Fibroblast of skin of left quadriceps (primary cell): ENCODE measurements at regions not wholly inside any gene's neighbourhood (a gene's known extent, or its start where the extent isn't known, plus 50 kb on each side); places are given as distances from the start of the nearest gene placed in this dataset.
"Not testable (repeated sequence)": the region's sequence is repeated elsewhere in the genome, so short reads cannot be mapped to it uniquely, and the experiment has no call there.

Source experiments
- DNase-seq, 2 experiments: peaks; one replicate each; pipeline ENCODE4 v3.0.0-alpha.2; 2013; ENCODE audit warnings: low read depth in 2 of 2

DNA sequence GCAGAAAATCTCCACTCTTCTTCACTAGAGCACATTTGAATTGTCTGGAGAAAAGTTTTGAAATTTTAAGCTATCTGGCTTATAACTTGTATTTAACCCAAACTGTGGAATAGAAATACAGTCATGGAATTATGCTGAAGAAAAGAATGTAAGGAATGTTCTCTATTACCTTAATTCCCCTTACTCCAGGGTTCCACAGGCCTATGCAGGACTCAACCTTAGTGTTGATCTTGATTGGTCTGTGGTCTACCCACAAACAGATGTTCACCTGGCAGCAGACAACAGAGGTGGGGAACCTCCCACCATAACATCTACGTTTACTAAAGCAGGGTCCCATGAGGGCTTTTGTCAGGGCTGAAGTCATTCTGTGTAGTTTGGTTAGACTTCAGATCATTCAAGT, 189.3 kb upstream of the GPRIN3 start:
- no peak for DNase-seq

DNA sequence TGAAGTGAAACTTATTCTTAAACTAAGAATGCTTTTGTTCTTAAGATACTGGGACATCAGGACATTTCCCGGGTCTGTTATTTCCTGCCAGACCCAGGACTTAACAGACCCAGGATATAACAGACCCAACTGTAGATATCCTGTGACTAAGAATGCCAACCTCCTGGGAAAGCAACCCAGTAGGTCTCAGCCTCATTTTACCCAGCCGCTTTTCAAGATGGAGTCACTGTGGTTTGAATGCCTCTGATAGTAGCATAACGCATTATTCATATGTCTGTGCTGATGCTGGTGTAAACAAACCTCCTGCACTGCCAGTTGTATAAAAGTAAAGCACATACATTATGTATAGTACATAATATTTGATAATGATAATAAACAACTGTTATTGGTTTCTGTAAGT, 185.8 kb upstream of the GPRIN3 start:
- DNase-seq = no peak

DNA sequence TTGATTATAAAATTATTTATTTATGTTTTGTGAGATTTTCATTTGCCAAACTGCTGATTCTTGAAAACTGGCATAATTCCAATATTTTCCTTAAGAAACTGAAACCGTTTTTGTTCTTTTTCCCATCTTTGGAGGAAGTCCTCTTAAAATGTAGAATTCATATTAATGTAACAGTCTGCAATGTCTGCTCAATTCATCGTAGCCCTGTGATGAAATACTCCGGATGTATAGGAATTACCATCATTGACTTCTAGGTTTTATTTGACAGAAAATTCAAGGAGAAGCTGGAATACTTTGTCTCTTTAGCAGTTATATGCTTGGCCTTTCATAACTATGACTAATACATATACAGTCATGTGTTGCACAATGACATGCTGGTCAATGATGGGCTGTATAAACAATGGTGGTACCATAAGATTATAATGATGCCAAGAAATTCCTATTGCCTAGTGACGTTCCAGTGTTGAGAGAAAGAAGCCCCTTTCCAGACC, 185.0 kb upstream of the GPRIN3 start:
- DNase-seq = peak; percentile 57

DNA sequence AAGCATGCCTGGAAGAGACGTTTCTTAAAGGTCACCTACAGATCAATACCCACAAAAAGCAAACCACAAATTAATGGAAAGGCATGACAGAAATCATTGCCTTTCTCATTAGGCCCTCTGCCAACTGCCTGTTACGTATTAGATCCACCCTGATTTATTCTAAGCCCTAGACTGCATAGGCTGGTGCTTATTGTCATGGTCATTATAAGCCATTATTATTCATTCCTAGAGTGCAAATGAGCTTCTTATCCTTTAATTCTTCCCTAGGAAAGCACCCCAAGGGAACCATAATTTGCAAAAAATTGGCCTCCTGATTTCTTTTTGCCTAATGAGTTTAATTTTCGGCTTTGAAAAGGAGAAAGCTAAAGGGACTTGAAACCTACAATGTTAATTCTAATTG, 184.2 kb upstream of the GPRIN3 start:
- DNase-seq = no peak

- not testable (repeated sequence) for DNase-seq
Measured at GRCh38 chr4:89489921-89490431, 182.4 kb upstream of the GPRIN3 start.

DNA sequence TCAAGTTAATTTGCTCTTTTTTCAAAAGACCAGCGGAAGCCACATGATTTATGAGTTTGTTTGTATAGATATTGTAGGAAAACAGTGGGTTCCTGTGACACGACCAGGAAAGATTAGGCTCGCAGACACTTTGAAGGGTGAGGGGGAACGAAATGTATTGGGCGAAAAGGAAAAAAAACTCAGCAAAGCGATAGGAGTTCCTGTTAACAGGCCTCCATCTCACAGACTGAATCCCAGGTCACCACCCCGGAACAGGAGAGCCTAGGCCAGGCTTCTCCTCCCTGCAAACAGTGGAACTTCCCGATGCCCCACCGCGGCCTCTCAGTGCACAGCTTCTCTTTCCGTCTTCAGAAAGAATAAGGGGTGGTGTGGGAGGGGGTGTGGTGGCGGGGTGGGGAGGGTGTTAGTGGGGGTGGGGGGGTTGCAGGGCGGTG, 181.8 kb upstream of the GPRIN3 start:
- no peak for DNase-seq

DNA sequence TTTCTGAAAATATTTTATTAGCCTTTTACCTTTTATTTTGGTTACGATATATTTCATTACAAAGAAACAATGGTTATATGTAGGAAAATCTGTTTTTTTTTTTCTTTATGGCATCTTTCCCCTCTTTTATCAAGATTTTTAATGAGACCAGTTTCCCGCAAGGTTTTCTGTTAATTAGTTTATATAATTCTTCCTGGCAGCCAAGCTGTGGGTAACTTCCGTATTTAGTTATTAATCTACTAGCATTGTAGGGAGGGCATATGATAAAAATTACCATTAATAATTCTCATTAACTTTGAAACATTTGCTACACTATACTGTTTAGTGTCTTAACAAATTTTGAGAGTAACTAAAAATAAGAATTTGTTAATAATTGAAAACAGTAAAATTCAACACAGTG, 181.1 kb upstream of the GPRIN3 start:
- no peak for DNase-seq

DNA sequence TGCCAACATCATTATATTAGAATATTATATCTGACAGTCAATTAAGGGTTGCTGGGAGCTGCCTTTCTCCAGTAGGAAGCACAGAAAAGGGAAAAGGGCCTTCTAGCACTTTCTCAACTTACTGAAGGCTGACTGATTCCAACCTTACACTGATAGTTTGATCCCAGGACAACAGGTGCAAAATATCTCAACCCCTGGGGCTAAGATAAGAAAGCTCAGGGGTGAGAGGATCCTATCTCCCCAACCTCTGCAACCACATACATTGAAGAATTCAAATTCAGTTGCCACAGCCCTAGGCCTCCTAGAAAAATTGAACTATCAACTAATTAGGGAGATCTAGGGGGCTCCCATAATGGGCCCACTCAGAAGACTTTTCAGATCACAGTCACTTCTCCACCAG, 179.1 kb upstream of the GPRIN3 start:
- DNase-seq = no peak

DNA sequence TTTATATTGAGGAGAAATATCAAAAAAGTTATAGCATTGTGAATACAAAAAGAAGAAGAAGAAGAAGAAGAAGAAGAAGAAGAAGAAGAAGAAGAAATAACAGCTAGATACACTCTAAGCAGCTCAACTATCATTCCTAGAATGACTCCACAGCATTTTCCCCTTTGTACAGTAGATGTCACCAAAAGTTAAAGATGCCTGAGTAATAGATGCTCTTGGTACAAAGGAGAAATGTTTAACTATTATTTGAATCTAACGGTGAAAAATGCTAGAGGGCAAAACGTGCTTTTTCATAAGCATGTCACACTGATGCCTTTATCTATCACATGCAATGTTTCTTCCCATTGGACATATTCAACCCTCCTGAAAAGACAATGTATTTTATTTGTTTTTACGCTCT, 178.4 kb upstream of the GPRIN3 start:
- no peak for DNase-seq

GRCh38 chr4:89483833-89484232, 176.2 kb upstream of the GPRIN3 start:
- DNase-seq = no peak

GRCh38 chr4:89482926-89483595, 175.5 kb upstream of the GPRIN3 start:
- DNase-seq = no peak

DNA sequence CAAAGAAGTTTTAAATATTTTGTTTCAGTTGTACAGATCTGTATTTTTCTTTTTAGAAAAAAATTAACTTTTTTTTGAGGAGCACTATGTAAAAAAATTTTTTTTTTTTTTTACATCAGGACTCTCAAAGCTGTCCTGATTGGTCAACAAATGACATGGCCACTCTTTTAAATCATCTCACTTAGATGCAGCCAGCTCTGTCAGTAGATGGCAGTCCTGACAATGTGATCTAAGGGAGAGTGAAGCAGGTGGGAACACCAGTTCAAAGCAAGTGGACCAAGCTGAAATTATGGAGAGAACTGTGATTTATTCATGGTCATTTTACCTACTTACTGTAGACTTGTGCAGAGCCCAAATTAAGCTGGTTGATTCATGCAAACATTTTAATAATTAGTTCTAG, 174.7 kb upstream of the GPRIN3 start:
- DNase-seq = no peak

DNA sequence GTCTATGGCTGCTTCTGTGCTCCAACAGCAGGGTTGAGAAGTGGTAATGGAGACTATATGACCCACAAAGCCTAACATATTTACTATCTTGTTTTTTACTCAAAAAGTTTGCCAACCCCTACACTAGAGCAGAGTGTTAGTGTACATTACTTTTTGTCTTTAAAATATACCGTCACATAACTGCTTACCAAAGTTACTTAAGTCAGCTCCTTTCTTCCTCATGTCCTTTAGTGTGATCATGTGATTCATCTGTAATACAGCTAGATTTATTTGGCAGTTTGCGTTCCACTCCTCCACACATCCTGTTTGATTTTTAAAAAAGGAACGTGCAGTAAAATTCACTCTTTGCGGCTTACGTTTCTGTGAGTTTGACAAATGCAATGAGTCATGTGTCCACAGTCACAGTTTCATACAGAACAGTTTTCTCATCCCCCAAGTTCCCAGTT, 162.4 kb upstream of the GPRIN3 start:
- DNase-seq = peak; percentile 71 to 74

DNA sequence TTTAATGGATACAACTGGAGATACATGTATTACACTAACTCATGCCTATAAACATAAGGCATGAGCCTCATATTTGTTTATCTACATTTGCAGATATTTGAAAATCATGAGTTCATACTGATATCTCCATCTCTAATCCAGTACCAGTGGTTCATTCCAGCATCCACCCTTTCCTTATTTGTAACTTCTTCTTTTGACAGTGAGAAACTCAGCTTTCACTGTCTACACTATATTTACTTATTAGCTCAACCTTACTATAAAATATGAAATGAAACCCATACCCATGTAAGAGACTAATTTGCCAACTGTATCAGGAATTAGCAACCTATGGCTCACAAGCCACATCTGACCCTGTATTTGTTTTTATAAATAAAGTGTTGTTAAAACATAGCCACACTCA, 161.9 kb upstream of the GPRIN3 start:
- DNase-seq = no peak

- no peak for DNase-seq
Measured at GRCh38 chr4:89468602-89469001, 161.0 kb upstream of the GPRIN3 start.

- no peak for DNase-seq
Measured at GRCh38 chr4:89463341-89463740, 155.7 kb upstream of the GPRIN3 start.

- no peak for DNase-seq
Measured at GRCh38 chr4:89447543-89447942, 139.9 kb upstream of the GPRIN3 start.

GRCh38 chr4:89446193-89446592, 138.6 kb upstream of the GPRIN3 start:
- no peak for DNase-seq

DNA sequence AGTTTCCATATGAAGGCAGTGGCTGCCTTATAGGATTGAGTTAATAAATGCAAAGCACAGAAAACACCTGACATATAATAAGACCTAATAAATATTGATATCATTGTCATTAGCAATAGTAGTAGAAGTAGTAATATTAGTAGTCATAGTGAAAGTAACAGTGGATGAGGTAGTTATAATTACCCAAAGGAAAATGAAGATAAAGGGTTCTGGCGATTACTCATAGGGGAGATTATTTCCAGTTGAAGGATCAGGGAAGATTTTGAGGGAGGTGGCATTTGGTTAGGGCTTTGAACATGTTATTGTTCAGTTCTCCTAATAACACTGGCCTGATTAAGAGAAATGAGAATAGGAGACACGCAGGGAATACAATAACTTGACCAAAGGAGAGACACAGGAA, 131.9 kb upstream of the GPRIN3 start:
- no peak for DNase-seq

- peak; percentile 6 for DNase-seq
Measured at GRCh38 chr4:89438102-89438831, 130.7 kb upstream of the GPRIN3 start.

GRCh38 chr4:89434364-89434988, 126.9 kb upstream of the GPRIN3 start:
- DNase-seq = peak in 1 of 2 experiments; percentile 2

DNA sequence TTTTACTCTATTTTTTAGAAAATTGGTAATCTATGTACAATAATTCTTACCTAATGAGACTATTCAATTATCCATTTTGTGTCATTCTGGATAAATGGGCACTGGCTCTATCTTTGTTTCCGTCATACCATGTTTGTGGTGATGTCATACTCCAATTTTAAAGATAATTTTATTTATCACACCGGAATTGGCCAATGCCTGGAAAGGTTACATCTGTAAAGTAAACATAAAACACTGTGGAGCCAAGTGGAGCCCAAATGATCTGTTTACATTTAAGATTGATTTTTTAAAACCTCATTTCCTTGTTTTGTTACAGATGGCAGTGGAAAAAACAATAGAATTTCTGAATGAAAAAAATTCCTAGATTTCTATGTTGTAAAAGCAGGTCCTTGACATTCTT, 120.2 kb upstream of the GPRIN3 start:
- DNase-seq = no peak

GRCh38 chr4:89425023-89425422, 117.4 kb upstream of the GPRIN3 start:
- no peak for DNase-seq
